Testis (tissue), 2 donors: ENCODE measurements at regions not wholly inside any gene's neighbourhood (a gene's known extent, or its start where the extent isn't known, plus 50 kb on each side); places are given as distances from the start of the nearest gene placed in this dataset.
"Not testable (repeated sequence)": the region's sequence is repeated elsewhere in the genome, so short reads cannot be mapped to it uniquely, and the experiment has no call there.

Source experiments
- DNase-seq: peaks from one replicate; pipeline ENCODE4 v3.0.0-alpha.2; 2019
- H3K27ac ChIP-seq, 2 donors: fragments of 200-600 bp; sonication (generic); one replicate each; pipeline ENCODE4 v1.5.1; 2019
- H3K27me3 ChIP-seq: fragments of 200-600 bp; sonication (generic); one replicate; pipeline ENCODE4 v1.5.1; 2019
- H3K36me3 ChIP-seq: fragments of 200-600 bp; sonication (generic); one replicate; pipeline ENCODE4 v1.5.1; 2017; ENCODE audit warnings: low read depth; ENCODE audit errors: missing control alignments
- H3K4me1 ChIP-seq: fragments of 200-600 bp; sonication (generic); one replicate; pipeline ENCODE4 v1.5.1; 2019
- H3K4me3 ChIP-seq, 2 donors: fragments of 200-600 bp; sonication (generic); one replicate each; pipeline ENCODE4 v1.5.1; 2017 to 2019
- H3K9me3 ChIP-seq: fragments of 200-600 bp; sonication (generic); one replicate; pipeline ENCODE4 v1.5.1; 2017
- CTCF ChIP-seq, 3 experiments: fragments of 450-650 bp in 2 of 3; fragments of 200-600 bp in 1 of 3; sonication (generic) in 1 of 3; IDR thresholded peaks; one replicate each; pipeline ENCODE4 v1.5.1; 2016 to 2019; ENCODE audit warnings: antibody characterized with exemption in 3 of 3, mild to moderate bottlenecking in 2 of 3, moderate library complexity in 1 of 3
- POLR2A ChIP-seq: fragments of 450-650 bp; IDR thresholded peaks from one replicate; pipeline ENCODE4 v1.6.1; 2017; ENCODE audit warnings: antibody characterized with exemption, mild to moderate bottlenecking, moderate library complexity
- WGBS, 2 donors: methylation state at CpG; one replicate each; pipeline ENCODE4 v1.1.5; 2018; 5-methylcytosine and 5-hydroxymethylcytosine counted together
- intact Hi-C: fragments of 100-400 bp; cut with DNase I; formaldehyde crosslinking; loops from one replicate; pipeline ENCODE4 v1.15.1; 2023; ENCODE audit warnings: low total_unique reads

GRCh38 chr3:63130625-63131024 is 147.5 kb upstream of the SYNPR start:
- H3K9me3 ChIP-seq = no peaks in the 10 kb centered on the region
- H3K36me3 ChIP-seq = no peaks in the 10 kb centered on the region
- no peak for DNase-seq
- H3K27ac ChIP-seq = no peak overlapping the region
- 53 to 61% methylated on average over 3 of the region's 3 CpGs for WGBS, 2 donors
- H3K4me1 ChIP-seq = no peaks in the 10 kb centered on the region
- TF ChIP-seq CTCF (IDR thresholded peaks at IDR 0.05) = no peak
- TF ChIP-seq POLR2A = no peak
- no peak overlapping the region for H3K4me3 ChIP-seq
- intact Hi-C loops = no loop called here
- H3K27me3 ChIP-seq = no peaks in the 10 kb centered on the region

DNA sequence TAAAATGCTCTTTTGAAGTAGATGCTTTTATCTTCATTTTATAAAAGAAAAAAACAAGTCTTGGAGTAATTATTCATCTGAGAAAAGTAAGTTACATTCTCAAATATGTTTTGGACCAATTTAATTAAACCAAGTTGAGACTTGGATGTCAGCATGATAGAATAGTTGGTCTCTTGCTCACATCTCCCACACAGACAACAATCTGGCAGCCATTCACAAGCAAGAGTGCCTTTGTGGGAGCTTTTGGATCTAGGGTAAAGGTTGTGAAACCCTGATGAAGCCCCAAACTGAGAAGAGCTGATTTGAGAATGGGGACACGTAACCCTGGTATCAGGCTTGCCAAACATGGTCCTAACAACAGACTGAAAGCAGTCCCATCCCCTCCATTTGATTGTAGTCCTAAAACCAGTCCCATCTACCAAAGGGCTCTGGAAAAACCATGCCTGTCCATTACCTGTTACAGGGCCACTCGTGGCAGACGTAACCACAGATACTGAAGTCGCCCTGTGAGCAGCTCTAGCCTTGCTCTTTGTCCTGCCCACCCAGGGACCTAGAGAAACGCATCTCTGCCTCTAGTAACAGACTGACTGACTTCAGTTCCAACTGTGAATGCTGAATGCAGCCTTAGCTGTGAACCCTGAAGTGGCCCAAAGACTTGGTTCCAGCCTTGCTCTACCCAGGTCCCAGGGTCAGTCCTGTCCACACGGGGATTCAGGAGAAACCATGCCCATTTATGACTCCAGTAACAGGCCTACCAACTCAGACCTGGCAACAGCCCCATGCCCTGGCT is 145.5 kb upstream of the SYNPR start:
- intact Hi-C loops = no loop called here
- no peak for DNase-seq

DNA sequence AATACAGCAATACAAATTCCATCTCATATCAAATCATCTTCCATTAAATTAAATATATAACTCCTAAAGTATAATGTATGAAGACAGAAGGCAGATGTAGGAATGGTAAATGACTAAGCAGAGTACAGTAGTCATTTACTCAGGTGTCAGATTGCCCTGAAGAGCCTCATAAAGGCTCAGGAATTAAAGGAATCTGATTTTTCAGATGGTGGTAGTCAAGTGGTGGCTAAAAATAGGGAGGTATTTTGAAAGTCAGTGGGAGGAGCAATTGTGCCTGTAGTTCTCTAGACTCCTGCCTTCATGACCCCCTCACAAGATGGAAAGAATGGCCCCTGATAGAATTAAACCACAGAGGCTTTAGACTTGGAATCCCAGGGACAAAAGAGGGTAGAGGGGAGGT is 142.7 kb upstream of the SYNPR start:
- H3K9me3 ChIP-seq = no peaks in the 10 kb centered on the region
- intact Hi-C loops = no loop called here
- no peaks in the 10 kb centered on the region for H3K27me3 ChIP-seq
- H3K4me3 ChIP-seq = no peak overlapping the region
- no peak for DNase-seq
- no peak overlapping the region for H3K27ac ChIP-seq
- H3K4me1 ChIP-seq = no peaks in the 10 kb centered on the region
- no peaks in the 10 kb centered on the region for H3K36me3 ChIP-seq
- TF ChIP-seq POLR2A (no peak), CTCF (IDR thresholded peaks at IDR 0.05) (no peak)

More for the DNA sequence above, 145.5 kb upstream of the SYNPR start:
- no peaks in the 10 kb centered on the region for H3K9me3 ChIP-seq
- WGBS, 2 donors = 66 to 85% methylated on average over 6 of the region's 6 CpGs
- no peaks in the 10 kb centered on the region for H3K27me3 ChIP-seq
- H3K4me1 ChIP-seq = no peaks in the 10 kb centered on the region
- H3K27ac ChIP-seq = no peak overlapping the region
- no peaks in the 10 kb centered on the region for H3K36me3 ChIP-seq
- TF ChIP-seq POLR2A (no peak), CTCF (IDR thresholded peaks at IDR 0.05) (no peak)
- no peak overlapping the region for H3K4me3 ChIP-seq

GRCh38 chr3:63136249-63136648 is 141.9 kb upstream of the SYNPR start:
- H3K36me3 ChIP-seq, H3K4me1 ChIP-seq, H3K4me3 ChIP-seq, DNase-seq, H3K9me3 ChIP-seq, intact Hi-C loops, H3K27me3 ChIP-seq, H3K27ac ChIP-seq: not testable (repeated sequence)
- 84 to 93% methylated on average over 17 to 23 of the region's 26 CpGs for WGBS, 2 donors

DNA sequence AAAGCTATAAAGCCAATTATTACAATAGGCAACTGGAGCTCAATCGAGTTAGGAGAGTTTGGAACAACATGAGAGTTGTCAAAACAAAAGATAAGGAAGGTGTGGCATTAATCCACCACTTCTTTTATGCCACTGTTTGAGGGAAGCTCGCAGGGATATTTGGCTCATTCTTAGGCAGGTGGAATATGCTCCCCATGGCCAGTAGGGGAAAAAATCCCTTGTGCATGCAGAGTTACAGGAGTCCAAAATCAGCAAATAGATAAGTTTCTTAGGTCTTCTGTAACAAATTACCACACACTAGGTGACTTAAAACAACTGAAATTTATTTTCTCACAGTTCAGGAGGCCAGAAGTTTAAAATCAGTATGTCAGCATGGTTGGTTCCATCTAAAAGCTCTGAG is 135.4 kb upstream of the SYNPR start:
- DNase-seq = no peak
- WGBS, 2 donors = 50 to 57% methylated on average over 2 of the region's 2 CpGs
- Histone ChIP-seq H3K27me3 (no peaks in the 10 kb centered on the region), H3K4me3 (no peak overlapping the region), H3K9me3 (no peaks in the 10 kb centered on the region), H3K27ac (no peak overlapping the region), H3K36me3 (no peaks in the 10 kb centered on the region), H3K4me1 (no peaks in the 10 kb centered on the region)
- no peak for TF ChIP-seq POLR2A
- no peak for TF ChIP-seq CTCF (IDR thresholded peaks at IDR 0.05)
- intact Hi-C loops = no loop called here
